Fibroblast of lung (primary cell): ENCODE measurements at regions not wholly inside any gene's neighbourhood (a gene's known extent, or its start where the extent isn't known, plus 50 kb on each side); places are given as distances from the start of the nearest gene placed in this dataset.
A peak's percentile ranks its signal among the peaks of the same experiment; 100 is the strongest.

Experiments used
- DNase-seq, 2 donors: peaks; one replicate each; pipeline versions ENCODE4 v3.0.0 to v3.0.0-alpha.2; 2010; ENCODE audit warnings: low read depth in 2 of 2
- H2AFZ ChIP-seq: 2 replicates; pipeline ENCODE4 v1.5.1; 2012; ENCODE audit warnings: low read length, control low read depth, inconsistent platforms
- H3K27ac ChIP-seq: 2 replicates; pipeline ENCODE4 v1.5.1; 2011; ENCODE audit warnings: low read length, control low read depth; ENCODE audit not compliant: insufficient read depth
- H3K27me3 ChIP-seq: 2 replicates; pipeline ENCODE4 v1.5.1; 2011; ENCODE audit warnings: mild to moderate bottlenecking, low read length; ENCODE audit not compliant: control insufficient read depth, insufficient read depth
- H3K36me3 ChIP-seq: 2 replicates; pipeline ENCODE4 v1.5.1; 2011; ENCODE audit warnings: low read length; ENCODE audit not compliant: control insufficient read depth, insufficient read depth
- H3K4me1 ChIP-seq: 2 replicates; pipeline ENCODE4 v1.5.1; 2011; ENCODE audit warnings: low read length; ENCODE audit not compliant: control insufficient read depth, insufficient read depth; ENCODE audit errors: extremely low read depth
- H3K4me2 ChIP-seq: 2 replicates; pipeline ENCODE4 v1.5.1; 2011; ENCODE audit warnings: low read length, control low read depth; ENCODE audit not compliant: insufficient read depth; ENCODE audit errors: extremely low read depth
- H3K4me3 ChIP-seq, 4 experiments: fragments of 200-600 bp in 1 of 4; sonication (generic) in 1 of 4; replicated peaks in 1 of 4; 2 replicates each; pipeline ENCODE4 v1.5.1; 2011 to 2016; ENCODE audit warnings: low read length in 4 of 4, low read depth in 3 of 4, mild to moderate bottlenecking in 3 of 4, control low read depth in 2 of 4, inconsistent platforms in 1 of 4, mixed read lengths in 1 of 4; ENCODE audit not compliant: insufficient read depth in 1 of 4; ENCODE audit errors: control extremely low read depth in 1 of 4
- H3K79me2 ChIP-seq: 2 replicates; pipeline ENCODE4 v1.5.1; 2012; ENCODE audit warnings: mild to moderate bottlenecking, low read length, inconsistent platforms; ENCODE audit not compliant: control insufficient read depth, insufficient read depth
- H3K9ac ChIP-seq: 2 replicates; pipeline ENCODE4 v1.5.1; 2011; ENCODE audit warnings: mild to moderate bottlenecking, low read length, control low read depth; ENCODE audit not compliant: insufficient read depth
- H3K9me3 ChIP-seq: 2 replicates; pipeline ENCODE4 v1.5.1; 2012; ENCODE audit warnings: low read depth, low read length; ENCODE audit not compliant: control insufficient read depth, insufficient read depth
- H4K20me1 ChIP-seq: 2 replicates; pipeline ENCODE4 v1.5.1; 2011; ENCODE audit warnings: low read length; ENCODE audit not compliant: control insufficient read depth, insufficient read depth; ENCODE audit errors: extremely low read depth
- EZH2 ChIP-seq: IDR thresholded peaks from 2 replicates; pipeline ENCODE4 v1.5.1; 2012; ENCODE audit warnings: low read length, control low read depth, mild to moderate bottlenecking; ENCODE audit errors: missing control alignments
- TF ChIP-seq, protein P1 (sequence below), 2 donors: IDR thresholded peaks in 1 of 2; conservative IDR thresholded peaks in 1 of 2; 1 replicate in 1 of 2; 2 replicates in 1 of 2; pipeline ENCODE4 v1.5.1; 2011 to 2012; ENCODE audit warnings: low read length in 2 of 2, control low read depth in 1 of 2, inconsistent platforms in 1 of 2, low read depth in 1 of 2, mild to moderate bottlenecking in 1 of 2

DNA sequence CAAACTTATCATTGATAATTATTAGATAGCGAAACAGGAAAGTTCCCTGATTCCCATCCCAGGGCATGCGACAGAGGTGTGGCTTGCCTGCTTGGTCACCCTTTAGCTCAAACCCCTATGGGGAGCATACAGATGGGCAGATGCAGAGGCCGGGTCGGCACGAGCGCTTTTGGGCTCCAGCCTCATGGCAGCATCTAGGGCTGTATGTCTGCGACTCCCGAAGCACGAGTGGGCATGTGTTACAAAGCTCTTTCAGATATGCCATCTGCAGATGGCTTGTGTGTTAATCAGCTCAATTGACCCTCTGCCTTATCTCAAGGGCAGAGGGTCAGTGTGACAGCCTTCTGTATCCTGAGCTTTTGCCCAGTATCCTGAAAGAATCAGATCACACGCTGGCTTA lies 2069.3 kb upstream of the RAG2 start:
- H3K36me3 ChIP-seq = no peaks in the 10 kb centered on the region

DNA sequence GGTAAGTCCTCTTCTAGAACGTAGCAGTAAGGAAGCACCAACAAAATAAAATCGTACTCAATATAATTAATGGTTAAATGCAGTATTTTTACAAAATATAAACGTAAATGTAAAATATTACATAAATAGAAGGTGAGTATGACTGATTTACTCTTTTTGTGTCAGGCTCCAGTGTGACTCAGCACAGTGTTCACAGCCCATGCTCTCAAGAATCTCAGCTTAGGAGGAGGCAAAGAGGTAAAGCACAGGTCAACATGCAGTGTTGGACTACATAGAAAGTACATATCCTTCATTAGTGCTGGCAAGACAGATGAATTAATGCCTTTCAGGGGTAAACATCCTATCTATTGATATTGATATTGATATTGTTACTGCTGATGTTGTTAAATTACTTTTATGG lies 2050.6 kb upstream of the RAG2 start:
- H3K9me3 ChIP-seq = no peaks in the 10 kb centered on the region
- no peaks in the 10 kb centered on the region for H3K79me2 ChIP-seq
- H2AFZ ChIP-seq = no peak overlapping the region
- DNase-seq = peak in 1 of 2 donors; percentile 19
- no peaks in the 10 kb centered on the region for H3K27me3 ChIP-seq
- no peak overlapping the region for H3K4me2 ChIP-seq
- H3K4me1 ChIP-seq = no peaks in the 10 kb centered on the region
- H4K20me1 ChIP-seq = no peaks in the 10 kb centered on the region
- H3K4me3 ChIP-seq = no peak overlapping the region
- no peak overlapping the region for H3K27ac ChIP-seq
- H3K9ac ChIP-seq = no peak overlapping the region
- TF ChIP-seq EZH2 = no peak
- TF ChIP-seq, protein P1, sequence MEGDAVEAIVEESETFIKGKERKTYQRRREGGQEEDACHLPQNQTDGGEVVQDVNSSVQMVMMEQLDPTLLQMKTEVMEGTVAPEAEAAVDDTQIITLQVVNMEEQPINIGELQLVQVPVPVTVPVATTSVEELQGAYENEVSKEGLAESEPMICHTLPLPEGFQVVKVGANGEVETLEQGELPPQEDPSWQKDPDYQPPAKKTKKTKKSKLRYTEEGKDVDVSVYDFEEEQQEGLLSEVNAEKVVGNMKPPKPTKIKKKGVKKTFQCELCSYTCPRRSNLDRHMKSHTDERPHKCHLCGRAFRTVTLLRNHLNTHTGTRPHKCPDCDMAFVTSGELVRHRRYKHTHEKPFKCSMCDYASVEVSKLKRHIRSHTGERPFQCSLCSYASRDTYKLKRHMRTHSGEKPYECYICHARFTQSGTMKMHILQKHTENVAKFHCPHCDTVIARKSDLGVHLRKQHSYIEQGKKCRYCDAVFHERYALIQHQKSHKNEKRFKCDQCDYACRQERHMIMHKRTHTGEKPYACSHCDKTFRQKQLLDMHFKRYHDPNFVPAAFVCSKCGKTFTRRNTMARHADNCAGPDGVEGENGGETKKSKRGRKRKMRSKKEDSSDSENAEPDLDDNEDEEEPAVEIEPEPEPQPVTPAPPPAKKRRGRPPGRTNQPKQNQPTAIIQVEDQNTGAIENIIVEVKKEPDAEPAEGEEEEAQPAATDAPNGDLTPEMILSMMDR (conservative IDR thresholded peaks at IDR 0.05 in 1 of 2, IDR thresholded peaks at IDR 0.05 in 1 of 2; ENCODE audit: low read depth in 1 of 2, low read length in 2 of 2) = no peak
- H3K36me3 ChIP-seq = no peaks in the 10 kb centered on the region

More for the DNA sequence above, 2069.3 kb upstream of the RAG2 start:
- H3K79me2 ChIP-seq = no peaks in the 10 kb centered on the region
- H3K9ac ChIP-seq = no peak overlapping the region
- no peaks in the 10 kb centered on the region for H3K4me1 ChIP-seq
- TF ChIP-seq, protein P1 (conservative IDR thresholded peaks at IDR 0.05 in 1 of 2, IDR thresholded peaks at IDR 0.05 in 1 of 2; ENCODE audit: low read depth in 1 of 2, low read length in 2 of 2) = no peak
- TF ChIP-seq EZH2 = no peak
- H3K27ac ChIP-seq = no peak overlapping the region
- H3K27me3 ChIP-seq = no peaks in the 10 kb centered on the region
- DNase-seq = no peak
- no peaks in the 10 kb centered on the region for H4K20me1 ChIP-seq
- H2AFZ ChIP-seq = no peak overlapping the region
- H3K9me3 ChIP-seq = no peaks in the 10 kb centered on the region
- H3K4me3 ChIP-seq = no peak overlapping the region
- H3K4me2 ChIP-seq = no peak overlapping the region

DNA sequence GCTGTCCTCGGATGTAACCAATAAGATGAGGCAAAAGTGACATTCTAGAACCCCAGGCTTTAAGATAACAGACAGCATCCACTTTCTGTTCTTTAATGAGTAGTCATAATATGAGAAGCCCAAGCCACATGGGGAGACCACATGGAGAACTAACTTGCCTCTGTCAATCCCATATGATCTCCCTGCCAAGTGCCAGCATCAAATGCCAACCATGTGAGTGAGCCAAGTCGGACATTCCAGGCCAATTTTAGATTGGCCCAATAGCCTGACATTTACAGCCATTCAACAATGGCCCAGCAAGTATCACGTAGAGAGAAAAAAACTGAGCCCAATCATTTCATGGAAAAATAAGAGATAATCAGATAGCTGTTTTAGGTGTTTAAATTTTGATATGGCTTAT lies 2048.3 kb upstream of the RAG2 start:
- Histone ChIP-seq H2AFZ (no peak overlapping the region), H3K9me3 (no peaks in the 10 kb centered on the region), H3K4me2 (no peak overlapping the region), H3K36me3 (no peaks in the 10 kb centered on the region), H3K4me3 (no peak overlapping the region), H3K4me1 (no peaks in the 10 kb centered on the region), H3K9ac (no peak overlapping the region), H4K20me1 (no peaks in the 10 kb centered on the region), H3K27me3 (no peaks in the 10 kb centered on the region), H3K79me2 (no peaks in the 10 kb centered on the region), H3K27ac (no peak overlapping the region)
- TF ChIP-seq EZH2 = no peak
- TF ChIP-seq, protein P1 (conservative IDR thresholded peaks at IDR 0.05 in 1 of 2, IDR thresholded peaks at IDR 0.05 in 1 of 2; ENCODE audit: low read depth in 1 of 2, low read length in 2 of 2) = no peak
- DNase-seq = no peak
